ENCODE measurements at regions not wholly inside any gene's neighbourhood (a gene's known extent, or its start where the extent isn't known, plus 50 kb on each side); places are given as distances from the start of the nearest gene placed in this dataset.

- intact Hi-C loops (cut with DNase I): no loop called here
- Histone ChIP-seq H3K4me3 (ENCODE audit: low read length) (no peak overlapping the region), H3K4me1 (ENCODE audit: control insufficient read depth, insufficient read depth, low read length) (no peaks in the 10 kb centered on the region), H3K27ac (ENCODE audit: low read length) (no peak overlapping the region), H3K9me3 (ENCODE audit: control insufficient read depth, low read length) (no peaks in the 10 kb centered on the region), H3K27me3 (ENCODE audit: control insufficient read depth, insufficient read depth) (no peaks in the 10 kb centered on the region)
- 78% methylated on average over 6 of the region's 6 CpGs for WGBS
- ATAC-seq (no peak), DNase-seq (no peak)
These were observed 800.6 kb upstream of the SOX9 start for GRCh38 chr17:71320009-71320796.

GRCh38 chr17:71325117-71325516, 795.7 kb upstream of the SOX9 start:
- H3K27me3 ChIP-seq (ENCODE audit: control insufficient read depth, insufficient read depth): no peaks in the 10 kb centered on the region
- intact Hi-C loops (cut with DNase I): no loop called here
- DNase-seq (no peak), ATAC-seq (no peak)
- H3K9me3 ChIP-seq (ENCODE audit: control insufficient read depth, low read length): no peaks in the 10 kb centered on the region
- H3K4me3 ChIP-seq (ENCODE audit: low read length): no peak overlapping the region
- no peaks in the 10 kb centered on the region for H3K4me1 ChIP-seq (ENCODE audit: control insufficient read depth, insufficient read depth, low read length)
- H3K27ac ChIP-seq (ENCODE audit: low read length): no peak overlapping the region
- WGBS: 72% methylated on average over 1 of the region's 1 CpG

- no peaks in the 10 kb centered on the region for H3K9me3 ChIP-seq (ENCODE audit: control insufficient read depth, low read length)
- H3K27ac ChIP-seq (ENCODE audit: low read length): no peak overlapping the region
- ATAC-seq (no peak), DNase-seq (no peak)
- WGBS: 67% methylated on average over 3 of the region's 3 CpGs
- no peaks in the 10 kb centered on the region for H3K27me3 ChIP-seq (ENCODE audit: control insufficient read depth, insufficient read depth)
- no peaks in the 10 kb centered on the region for H3K4me1 ChIP-seq (ENCODE audit: control insufficient read depth, insufficient read depth, low read length)
- H3K4me3 ChIP-seq (ENCODE audit: low read length): no peak overlapping the region
- intact Hi-C loops (cut with DNase I): no loop called here
These were observed 794.9 kb upstream of the SOX9 start for GRCh38 chr17:71325886-71326285.

GRCh38 chr17:71327376-71328059, 793.3 kb upstream of the SOX9 start:
- ATAC-seq (no peak), DNase-seq (no peak)
- no peak overlapping the region for H3K27ac ChIP-seq (ENCODE audit: low read length)
- no peak overlapping the region for H3K4me3 ChIP-seq (ENCODE audit: low read length)
- 35% methylated on average over 5 of the region's 5 CpGs for WGBS
- no peaks in the 10 kb centered on the region for H3K27me3 ChIP-seq (ENCODE audit: control insufficient read depth, insufficient read depth)
- H3K9me3 ChIP-seq (ENCODE audit: control insufficient read depth, low read length): no peaks in the 10 kb centered on the region
- no peaks in the 10 kb centered on the region for H3K4me1 ChIP-seq (ENCODE audit: control insufficient read depth, insufficient read depth, low read length)
- intact Hi-C loops (cut with DNase I): no loop called here

GRCh38 chr17:71329310-71330098, 791.3 kb upstream of the SOX9 start:
- DNase-seq (no peak), ATAC-seq (no peak)
- intact Hi-C loops (cut with DNase I): no loop called here
- Histone ChIP-seq H3K27ac (ENCODE audit: low read length) (no peak overlapping the region), H3K9me3 (ENCODE audit: control insufficient read depth, low read length) (no peaks in the 10 kb centered on the region), H3K4me3 (ENCODE audit: low read length) (no peak overlapping the region), H3K4me1 (ENCODE audit: control insufficient read depth, insufficient read depth, low read length) (no peaks in the 10 kb centered on the region), H3K27me3 (ENCODE audit: control insufficient read depth, insufficient read depth) (no peaks in the 10 kb centered on the region)
- 29% methylated on average over 5 of the region's 5 CpGs for WGBS

- H3K27ac ChIP-seq (ENCODE audit: low read length): no peak overlapping the region
- intact Hi-C loops (cut with DNase I): no loop called here
- 43% methylated on average over 2 of the region's 2 CpGs for WGBS
- H3K9me3 ChIP-seq (ENCODE audit: control insufficient read depth, low read length): no peaks in the 10 kb centered on the region
- no peak overlapping the region for H3K4me3 ChIP-seq (ENCODE audit: low read length)
- DNase-seq (no peak), ATAC-seq (no peak)
- H3K27me3 ChIP-seq (ENCODE audit: control insufficient read depth, insufficient read depth): no peaks in the 10 kb centered on the region
- no peaks in the 10 kb centered on the region for H3K4me1 ChIP-seq (ENCODE audit: control insufficient read depth, insufficient read depth, low read length)
These were observed 790.8 kb upstream of the SOX9 start for GRCh38 chr17:71330099-71330375.

GRCh38 chr17:71331754-71332325, 789.0 kb upstream of the SOX9 start:
- intact Hi-C loops (cut with DNase I): no loop called here
- no peak for ATAC-seq
- no peaks in the 10 kb centered on the region for H3K4me1 ChIP-seq (ENCODE audit: control insufficient read depth, insufficient read depth, low read length)
- H3K27me3 ChIP-seq (ENCODE audit: control insufficient read depth, insufficient read depth): no peaks in the 10 kb centered on the region
- H3K9me3 ChIP-seq (ENCODE audit: control insufficient read depth, low read length): no peaks in the 10 kb centered on the region
- H3K4me3 ChIP-seq (ENCODE audit: low read length): no peak overlapping the region
- no peak overlapping the region for H3K27ac ChIP-seq (ENCODE audit: low read length)
- no peak for DNase-seq
- 75% methylated on average over 5 of the region's 5 CpGs for WGBS

- H3K27ac ChIP-seq (ENCODE audit: low read length): no peak overlapping the region
- H3K4me3 ChIP-seq (ENCODE audit: low read length): no peak overlapping the region
- 74% methylated on average over 2 of the region's 2 CpGs for WGBS
- H3K4me1 ChIP-seq (ENCODE audit: control insufficient read depth, insufficient read depth, low read length): no peaks in the 10 kb centered on the region
- H3K9me3 ChIP-seq (ENCODE audit: control insufficient read depth, low read length): no peaks in the 10 kb centered on the region
- ATAC-seq (no peak), DNase-seq (no peak)
- intact Hi-C loops (cut with DNase I): no loop called here
- no peaks in the 10 kb centered on the region for H3K27me3 ChIP-seq (ENCODE audit: control insufficient read depth, insufficient read depth)
These were observed 786.6 kb upstream of the SOX9 start for GRCh38 chr17:71334048-71334751.

GRCh38 chr17:71335212-71335611, 785.6 kb upstream of the SOX9 start:
- ATAC-seq: no peak
- intact Hi-C loops (cut with DNase I): no loop called here
- H3K4me1 ChIP-seq (ENCODE audit: control insufficient read depth, insufficient read depth, low read length): no peaks in the 10 kb centered on the region
- no peaks in the 10 kb centered on the region for H3K27me3 ChIP-seq (ENCODE audit: control insufficient read depth, insufficient read depth)
- no peak for DNase-seq
- no peak overlapping the region for H3K27ac ChIP-seq (ENCODE audit: low read length)
- H3K9me3 ChIP-seq (ENCODE audit: control insufficient read depth, low read length): no peaks in the 10 kb centered on the region
- H3K4me3 ChIP-seq (ENCODE audit: low read length): no peak overlapping the region

- Histone ChIP-seq H3K27ac (ENCODE audit: low read length) (no peak overlapping the region), H3K4me3 (ENCODE audit: low read length) (no peak overlapping the region), H3K9me3 (ENCODE audit: control insufficient read depth, low read length) (no peaks in the 10 kb centered on the region), H3K4me1 (ENCODE audit: control insufficient read depth, insufficient read depth, low read length) (no peaks in the 10 kb centered on the region), H3K27me3 (ENCODE audit: control insufficient read depth, insufficient read depth) (no peaks in the 10 kb centered on the region)
- DNase-seq (no peak), ATAC-seq (no peak)
- WGBS: 73% methylated on average over 2 of the region's 2 CpGs
- intact Hi-C loops (cut with DNase I): no loop called here
These were observed 782.9 kb upstream of the SOX9 start for GRCh38 chr17:71337938-71338337.

- WGBS: 44% methylated on average over 5 of the region's 5 CpGs
- ATAC-seq: no peak
- DNase-seq: no peak
- no peaks in the 10 kb centered on the region for H3K27me3 ChIP-seq (ENCODE audit: control insufficient read depth, insufficient read depth)
- no peak overlapping the region for H3K4me3 ChIP-seq (ENCODE audit: low read length)
- no peaks in the 10 kb centered on the region for H3K9me3 ChIP-seq (ENCODE audit: control insufficient read depth, low read length)
- intact Hi-C loops (cut with DNase I): no loop called here
- H3K27ac ChIP-seq (ENCODE audit: low read length): no peak overlapping the region
- H3K4me1 ChIP-seq (ENCODE audit: control insufficient read depth, insufficient read depth, low read length): no peaks in the 10 kb centered on the region
These were observed 782.4 kb upstream of the SOX9 start for GRCh38 chr17:71338396-71338795.
